HG03103 (cell line): ENCODE measurements at regions not wholly inside any gene's neighbourhood (a gene's known extent, or its start where the extent isn't known, plus 50 kb on each side); places are given as distances from the start of the nearest gene placed in this dataset.

ENCODE experiments used
- ATAC-seq: cut with Tn5 transposase; IDR thresholded peaks from one replicate; pipeline ENCODE4 v1.9.1; 2021; ENCODE audit warnings: low read depth; ENCODE audit not compliant: unreplicated experiment

DNA sequence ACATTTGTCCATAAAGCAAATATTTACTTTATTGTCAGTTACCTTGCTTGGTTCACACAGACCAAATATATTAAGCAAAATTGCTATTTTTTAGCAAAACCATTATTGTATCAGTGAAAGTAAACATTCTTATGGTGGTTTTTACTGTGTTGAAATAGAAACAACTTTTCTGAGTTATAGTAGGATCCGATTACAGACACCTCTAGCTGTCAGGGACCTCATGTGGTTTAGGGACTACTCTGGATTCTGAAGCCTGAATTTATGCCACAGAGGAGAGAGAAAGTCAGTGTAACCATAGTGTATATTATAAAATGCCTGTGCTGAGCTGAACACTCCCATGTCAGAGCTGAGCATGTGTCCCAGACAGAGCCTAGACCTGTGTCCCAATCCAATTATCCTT is 287.5 kb downstream of the FLRT2 start:
- ATAC-seq = no peak

DNA sequence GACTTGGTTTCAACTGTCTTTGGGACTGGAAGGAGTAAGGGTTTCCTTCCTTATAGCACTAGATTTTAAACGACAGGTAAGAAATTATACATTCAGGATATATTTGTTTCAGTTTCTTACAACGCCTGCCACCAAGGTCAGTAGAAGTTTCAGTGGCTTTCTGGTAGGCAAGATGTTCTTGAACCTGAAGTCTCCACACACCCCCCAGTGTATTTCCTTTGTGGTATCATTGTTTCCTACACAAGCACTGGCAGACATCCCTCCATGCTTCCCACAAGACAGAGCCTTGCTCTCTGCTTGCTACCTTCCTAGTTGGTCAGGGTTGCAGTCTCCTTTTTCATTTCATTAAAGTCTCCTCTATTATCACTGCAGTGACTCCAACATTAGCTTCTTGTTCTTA is 283.1 kb downstream of the FLRT2 start:
- ATAC-seq = no peak

DNA sequence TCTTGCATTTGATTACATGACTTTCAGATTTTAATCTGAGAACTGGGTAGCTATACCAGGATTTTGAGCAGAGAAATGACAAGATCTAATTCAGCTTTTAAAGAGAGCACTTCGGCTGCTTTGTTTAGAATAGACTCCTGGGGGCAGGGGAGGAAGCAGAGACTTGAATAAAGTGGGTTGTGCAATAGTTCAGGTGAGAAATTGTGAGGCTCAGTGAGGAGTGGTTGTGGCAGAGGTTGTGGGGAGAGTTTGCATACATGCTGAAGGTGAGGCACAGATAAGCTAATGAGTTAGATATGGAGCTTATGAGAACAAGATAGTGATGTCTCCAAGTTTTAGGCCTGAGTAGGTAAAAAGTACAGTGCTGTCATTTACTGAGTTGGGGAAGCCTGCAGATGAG is 281.4 kb downstream of the FLRT2 start:
- no peak for ATAC-seq

GRCh38 chr14:85799668-85800067 is 269.7 kb downstream of the FLRT2 start:
- no peak for ATAC-seq

GRCh38 chr14:85798856-85799255 is 268.9 kb downstream of the FLRT2 start:
- no peak for ATAC-seq

DNA sequence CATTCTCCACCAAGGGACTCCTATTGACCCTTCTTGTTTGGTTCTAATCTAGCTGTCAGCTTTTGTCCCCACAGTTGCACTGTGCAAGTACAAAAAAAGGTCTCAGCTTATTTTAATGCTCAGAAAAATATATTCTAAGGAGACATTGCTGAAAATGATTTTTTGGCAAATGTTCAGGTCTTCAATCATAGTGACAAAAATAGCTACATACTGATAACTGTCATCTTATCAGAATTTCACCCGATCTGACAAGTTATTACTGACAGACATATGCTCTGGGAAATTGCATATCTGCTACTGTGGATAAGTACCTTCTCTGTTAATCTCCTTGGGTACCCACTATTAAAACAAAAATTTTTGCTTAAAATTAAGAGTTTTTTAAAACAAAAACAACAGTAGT is 263.6 kb downstream of the FLRT2 start:
- no peak for ATAC-seq

DNA sequence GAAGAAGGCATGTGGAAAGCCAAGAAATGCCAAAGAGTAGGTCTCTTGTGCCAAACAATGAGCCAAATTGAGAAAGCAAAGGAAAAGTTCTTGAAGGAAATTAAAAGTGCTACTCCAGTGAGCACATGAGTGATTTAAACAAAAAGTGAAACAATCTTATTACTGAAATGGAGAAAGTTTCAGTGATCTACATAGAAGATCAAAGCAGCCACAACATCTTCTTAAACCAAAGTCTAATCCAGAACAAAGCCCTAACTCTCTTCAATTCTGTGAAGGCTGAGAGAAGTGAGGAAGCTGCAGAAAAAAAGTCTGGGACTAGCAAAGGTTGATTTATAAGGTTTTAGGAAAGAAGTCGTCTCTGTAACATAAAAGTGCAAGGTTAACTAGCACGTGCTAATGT is 259.6 kb downstream of the FLRT2 start:
- ATAC-seq = no peak

DNA sequence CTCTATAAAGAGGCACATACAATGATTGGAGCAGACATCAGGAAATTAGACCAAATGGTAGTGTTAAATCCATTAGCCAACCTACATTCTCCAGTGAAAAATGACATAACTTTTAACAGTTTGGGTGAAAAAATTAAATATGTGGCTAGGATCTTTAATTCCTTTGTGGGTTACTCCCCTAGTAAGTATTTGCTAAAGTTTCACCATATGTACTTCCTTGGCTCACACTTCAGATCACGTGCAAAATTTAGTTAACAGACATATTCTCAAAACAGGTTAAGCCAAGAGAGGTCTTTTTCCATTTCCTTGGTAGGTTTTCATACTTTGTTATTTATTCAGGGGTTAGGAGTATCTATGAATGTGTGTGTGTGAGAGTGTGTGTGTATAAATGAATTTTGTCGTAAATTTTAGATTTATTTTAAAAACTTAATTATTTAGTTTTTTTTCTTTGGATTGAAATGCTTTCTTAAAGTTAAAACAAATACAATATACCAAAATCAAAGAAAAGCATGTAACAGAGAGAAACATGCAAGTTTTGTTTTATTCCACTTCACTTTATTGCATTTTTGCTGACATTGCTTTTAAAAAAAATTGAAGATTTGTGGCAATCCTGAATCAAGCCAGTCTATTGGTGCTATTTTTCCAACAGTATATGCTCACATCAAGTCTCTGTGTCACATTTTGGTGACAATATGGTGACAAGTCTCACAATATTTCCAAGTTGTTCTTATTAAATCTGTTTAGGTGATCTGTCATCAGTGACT is 258.7 kb downstream of the FLRT2 start:
- no peak for ATAC-seq

DNA sequence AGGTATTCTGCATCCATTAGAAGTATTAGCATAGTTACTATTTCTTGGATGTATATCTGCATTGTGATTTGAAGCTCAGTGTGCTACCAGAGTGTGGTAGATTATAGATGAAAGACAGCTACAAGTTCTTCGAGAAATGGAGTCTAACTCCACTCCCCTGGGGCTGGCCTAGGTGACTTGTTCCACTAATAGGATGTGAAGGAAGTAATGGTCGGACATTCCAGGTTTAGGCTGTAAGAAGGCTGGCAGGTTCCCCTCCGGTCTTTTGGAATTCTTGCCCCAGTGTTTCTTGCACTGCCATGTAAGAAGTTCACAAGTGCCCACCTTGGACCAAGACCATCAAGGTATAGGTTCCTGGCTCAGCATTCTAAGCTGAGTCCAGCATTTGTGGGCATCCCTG is 236.4 kb downstream of the FLRT2 start:
- ATAC-seq = no peak

DNA sequence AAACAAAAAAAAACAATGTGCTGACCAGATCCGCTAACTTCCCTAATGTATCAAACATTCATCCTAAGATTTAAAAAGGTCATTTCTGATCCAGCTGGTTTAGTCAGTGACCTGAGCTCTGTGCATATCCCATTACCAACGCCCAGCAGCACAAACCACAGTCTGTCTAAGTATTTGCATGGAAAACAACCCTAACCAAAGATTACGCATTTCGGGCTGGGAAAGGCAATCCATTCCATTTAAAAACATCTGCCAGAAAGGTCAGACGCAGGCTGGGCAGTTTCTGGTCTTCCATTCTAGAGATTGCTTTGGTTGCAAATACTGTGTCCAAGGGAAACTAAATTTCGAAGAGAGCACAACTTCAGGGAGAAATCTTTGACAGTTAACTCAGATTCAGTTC is 234.9 kb downstream of the FLRT2 start:
- no peak for ATAC-seq

- ATAC-seq = no peak
Measured at GRCh38 chr14:85762526-85762925, 232.6 kb downstream of the FLRT2 start.

GRCh38 chr14:85752175-85752574 is 222.2 kb downstream of the FLRT2 start:
- ATAC-seq = no peak

DNA sequence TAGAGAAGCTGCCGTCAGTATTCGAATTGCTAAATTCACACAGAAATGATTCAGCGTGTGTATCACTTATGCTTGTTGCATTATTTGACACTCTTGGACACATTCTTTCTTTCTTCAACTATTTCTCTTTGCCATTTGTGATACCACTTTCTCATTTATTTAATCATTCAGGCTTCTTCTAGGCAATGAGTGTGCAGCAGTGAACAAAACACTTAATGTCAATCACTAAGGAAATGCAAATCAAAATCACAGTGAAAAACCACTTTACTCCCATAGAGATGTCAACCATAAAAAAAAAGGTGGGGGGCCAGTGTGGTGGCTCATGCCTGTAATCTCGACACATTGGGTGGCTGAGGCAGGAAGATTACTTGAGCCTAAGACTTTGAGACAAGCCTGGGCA is 214.6 kb downstream of the FLRT2 start:
- ATAC-seq = no peak

DNA sequence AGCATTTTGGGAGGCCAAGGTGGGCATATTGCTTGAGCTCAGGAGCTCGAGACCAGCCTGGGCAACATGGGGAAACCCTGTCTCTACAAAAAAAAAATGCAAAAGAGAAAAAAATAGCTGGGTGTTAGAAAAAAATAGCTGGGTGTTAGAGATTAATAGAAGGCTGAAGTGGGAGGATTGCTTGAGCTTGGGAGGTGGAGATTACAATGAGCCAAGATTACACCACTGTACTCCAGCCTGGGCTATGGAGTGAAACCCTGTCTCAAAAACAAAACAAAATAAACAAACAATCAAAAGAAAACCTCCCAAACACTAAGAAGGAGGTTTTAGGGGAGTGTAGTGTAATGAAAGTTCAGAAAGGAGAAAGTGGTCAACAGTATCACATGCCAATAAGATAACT is 202.1 kb downstream of the FLRT2 start:
- no peak for ATAC-seq

GRCh38 chr14:85731186-85731585 is 201.2 kb downstream of the FLRT2 start:
- ATAC-seq = no peak

- ATAC-seq = no peak
Measured at GRCh38 chr14:85728476-85729065, 198.6 kb downstream of the FLRT2 start.

DNA sequence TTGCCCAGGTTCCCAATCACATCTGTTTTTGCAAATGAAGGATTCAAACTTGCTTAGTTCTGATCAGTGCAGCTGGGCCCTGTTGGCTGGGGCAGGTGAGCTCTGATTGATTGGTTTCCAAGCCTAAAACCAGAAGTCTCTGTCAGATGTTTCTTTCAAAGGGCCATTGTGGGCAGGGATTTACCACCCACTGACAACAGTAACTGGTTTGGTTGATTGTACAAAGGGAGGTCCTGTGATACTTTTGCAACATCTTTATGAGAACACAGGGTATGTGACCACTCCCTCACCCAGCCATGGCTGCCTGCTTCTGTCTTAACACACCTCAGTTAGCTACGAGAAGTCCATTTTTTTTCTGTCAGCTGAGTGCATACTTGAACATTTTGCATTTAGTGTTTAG is 184.1 kb downstream of the FLRT2 start:
- ATAC-seq = no peak

DNA sequence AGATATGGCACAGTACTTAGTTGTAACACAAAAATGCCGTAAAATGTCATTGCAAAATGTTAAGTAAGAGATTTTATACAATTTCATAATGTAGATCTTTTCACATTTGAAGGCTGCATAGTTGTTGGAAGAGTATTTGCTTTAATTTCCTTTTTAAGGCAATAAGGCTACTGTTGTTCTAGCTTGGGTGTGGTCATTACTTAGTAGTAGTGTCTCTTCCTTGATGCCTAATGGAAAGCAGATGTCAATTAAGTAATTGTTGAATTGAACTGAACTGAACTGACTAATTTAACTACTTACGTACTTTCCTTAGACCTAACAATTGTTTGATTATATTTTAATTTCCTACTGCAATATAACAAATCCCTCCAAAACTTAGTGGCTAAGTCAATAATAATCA is 181.7 kb downstream of the FLRT2 start:
- no peak for ATAC-seq
